Embryonic facial prominence (tissue), 1 donor: ENCODE measurements at regions not wholly inside any gene's neighbourhood (a gene's known extent, or its start where the extent isn't known, plus 50 kb on each side); places are given as distances from the start of the nearest gene placed in this dataset.

Experiments
- DNase-seq: peaks from one replicate; pipeline ENCODE4 v3.0.0-alpha.2; 2016; ENCODE audit errors: extremely low spot score

DNA sequence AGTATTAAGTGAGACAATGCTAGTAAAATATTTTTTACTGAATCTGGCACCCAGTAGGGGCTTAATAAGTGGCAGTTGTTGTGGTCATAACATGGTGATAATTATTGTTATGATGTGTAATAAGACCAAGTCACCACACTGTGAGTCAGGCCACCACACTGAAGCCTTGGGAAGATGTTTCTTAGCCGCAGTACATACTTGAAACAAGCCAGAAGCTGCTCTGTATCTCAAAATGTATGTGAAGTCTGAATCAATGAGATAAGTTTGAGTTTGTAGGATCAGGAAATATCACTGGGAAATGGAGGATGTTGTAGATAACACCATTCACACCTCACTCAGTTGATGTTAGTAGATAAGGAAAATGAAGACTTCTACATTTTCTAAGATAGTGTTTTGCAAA is 51.3 kb upstream of the PTPN3 start:
- no peak for DNase-seq

DNA sequence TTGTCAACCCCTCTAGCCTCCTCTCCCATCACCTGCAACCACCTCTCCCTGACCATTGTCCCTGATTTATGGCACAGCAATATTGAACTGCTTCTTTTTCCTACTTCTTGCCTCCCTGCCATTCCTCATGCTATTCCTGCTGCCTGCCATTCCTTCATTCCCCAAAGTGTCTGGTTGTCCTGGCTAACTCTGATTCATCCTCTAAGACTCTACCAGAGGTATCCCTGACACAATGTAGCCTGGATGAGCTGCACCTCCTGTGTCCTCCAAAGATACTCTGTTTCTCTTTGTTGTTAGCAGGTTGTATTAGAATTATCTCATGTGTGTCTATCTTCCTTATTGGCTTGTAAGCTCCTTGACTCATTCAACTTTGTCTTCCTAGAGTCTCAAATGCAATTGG is 53.5 kb upstream of the PTPN3 start:
- no peak for DNase-seq

DNA sequence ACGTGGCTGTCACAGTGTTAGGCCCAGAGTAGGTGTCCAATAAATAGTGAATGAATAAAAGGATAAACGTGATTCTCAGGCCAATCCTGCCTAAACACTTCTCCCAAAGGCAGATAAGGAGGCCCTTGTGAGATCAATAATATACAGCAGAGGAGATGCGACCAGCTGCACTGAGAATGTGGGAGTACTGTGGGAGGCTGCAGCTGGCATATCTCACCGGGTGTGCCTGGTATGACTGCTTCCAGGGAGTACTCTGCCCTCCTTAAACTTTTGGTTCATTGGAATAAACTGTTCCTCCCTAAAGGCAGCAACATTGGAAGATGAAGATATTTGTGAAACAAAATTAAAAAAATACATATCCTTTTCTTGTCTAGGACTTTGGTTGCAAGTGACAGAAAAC is 57.1 kb upstream of the PTPN3 start:
- no peak for DNase-seq

DNA sequence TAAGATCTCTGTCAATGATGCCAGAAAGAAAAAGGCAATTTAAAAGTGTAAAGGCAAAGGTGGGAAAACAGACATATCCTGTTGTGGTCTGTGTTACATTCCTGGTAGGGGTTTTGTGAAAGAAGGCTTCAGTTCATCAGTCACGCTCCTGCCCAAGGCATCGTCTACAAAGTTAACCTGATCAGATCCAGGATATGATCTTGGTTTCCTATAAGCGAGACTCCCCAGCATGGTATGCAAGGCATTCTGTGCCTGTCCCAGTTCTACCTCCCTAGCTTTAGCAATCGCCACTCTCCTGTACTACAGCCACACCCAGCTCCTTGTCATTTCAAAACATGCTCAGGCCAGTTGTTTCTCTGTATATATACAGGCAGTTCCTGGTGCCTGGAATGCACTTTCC is 58.0 kb upstream of the PTPN3 start:
- DNase-seq: peak; percentile 40

DNA sequence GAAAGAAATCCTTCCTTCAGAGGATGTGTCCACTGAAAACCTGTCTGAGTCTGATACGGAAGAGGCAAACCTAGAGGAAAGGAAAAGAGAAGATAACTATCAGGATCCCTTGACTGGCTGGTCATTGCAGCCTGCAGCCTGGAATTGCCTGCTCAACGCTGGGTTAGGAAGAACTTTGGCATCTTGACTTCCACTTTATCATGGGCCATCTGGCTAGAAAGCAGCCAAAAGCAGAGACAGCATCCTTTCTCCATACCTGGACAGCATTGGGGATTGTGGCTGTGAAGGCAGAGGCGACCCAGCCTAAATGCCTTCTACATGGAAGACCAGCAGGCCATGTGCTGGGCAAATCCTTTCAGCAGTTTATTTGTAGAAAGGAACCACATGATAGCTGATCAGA is 58.7 kb upstream of the PTPN3 start:
- DNase-seq: no peak

DNA sequence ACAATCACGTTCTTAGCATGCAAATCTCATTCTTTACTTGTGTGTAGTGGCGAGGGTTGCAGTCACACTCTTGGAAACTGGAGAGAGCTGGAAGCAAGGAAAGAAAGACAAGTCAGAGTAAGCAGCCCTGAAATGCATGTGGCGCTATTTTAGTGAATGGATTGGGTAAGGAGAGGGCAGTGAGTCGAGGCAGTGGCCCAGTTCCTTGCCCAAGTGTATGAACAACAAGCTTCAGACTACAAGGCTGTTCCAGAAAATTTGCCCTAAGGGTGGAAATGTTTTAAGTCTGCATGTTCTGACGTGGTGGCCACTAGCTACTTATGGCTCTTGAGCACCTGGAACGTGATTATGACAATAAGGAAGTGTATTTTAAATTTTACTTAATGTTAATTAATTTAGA is 59.4 kb upstream of the PTPN3 start:
- DNase-seq: no peak

DNA sequence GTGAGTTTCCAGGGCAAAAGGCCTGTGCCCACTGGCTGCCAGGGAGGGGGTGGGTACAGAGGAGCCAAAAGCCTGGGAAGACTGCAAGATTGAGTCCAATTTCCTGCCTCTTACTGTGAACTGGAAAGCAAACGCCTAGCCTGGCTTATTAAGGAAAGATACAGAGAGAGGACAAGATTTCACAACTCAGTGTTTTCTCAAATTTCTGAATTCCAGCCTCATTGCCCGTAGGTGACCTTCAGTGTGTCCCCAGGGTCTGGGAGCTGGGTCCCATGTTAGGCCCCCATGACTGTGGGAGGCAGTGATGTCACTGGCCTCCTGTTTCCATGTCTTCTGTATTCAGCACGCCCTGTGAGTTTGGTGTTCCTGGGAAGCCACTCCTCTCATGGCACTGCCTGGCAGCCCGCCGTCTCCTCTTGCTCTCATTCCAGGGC is 60.6 kb upstream of the PTPN3 start:
- no peak for DNase-seq

DNA sequence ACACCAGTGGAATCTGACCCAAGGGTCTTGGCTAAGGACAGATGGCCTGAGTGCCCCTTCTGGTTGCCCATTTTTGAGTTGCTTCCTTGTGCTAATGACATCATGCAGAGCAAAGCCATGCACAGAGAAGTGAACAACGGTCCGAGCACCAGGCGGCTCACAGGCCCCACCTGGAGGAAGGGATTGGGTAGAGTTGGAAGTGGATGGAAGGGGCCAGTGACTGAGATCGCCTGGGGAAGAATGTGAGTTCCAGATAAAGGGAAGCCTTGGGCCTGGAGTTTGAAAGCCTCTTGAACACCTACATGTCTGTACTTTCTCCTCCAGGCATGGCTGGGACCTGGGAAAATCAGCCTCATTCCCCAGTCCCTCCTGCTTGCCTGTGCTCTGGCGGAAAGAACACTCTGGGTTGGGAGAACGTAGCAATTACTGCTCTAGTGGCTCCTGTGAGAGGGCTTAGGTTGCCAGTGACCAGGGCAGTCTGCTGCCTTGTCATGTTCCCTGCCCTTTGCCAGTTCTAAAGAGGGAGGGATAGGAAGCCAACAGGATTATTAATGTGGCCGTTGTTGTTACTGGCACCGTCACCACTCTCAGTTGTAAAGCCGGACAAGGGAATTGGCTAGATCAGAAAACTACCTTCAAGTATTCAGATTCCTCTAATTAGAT is 62.5 kb upstream of the PTPN3 start:
- no peak for DNase-seq

DNA sequence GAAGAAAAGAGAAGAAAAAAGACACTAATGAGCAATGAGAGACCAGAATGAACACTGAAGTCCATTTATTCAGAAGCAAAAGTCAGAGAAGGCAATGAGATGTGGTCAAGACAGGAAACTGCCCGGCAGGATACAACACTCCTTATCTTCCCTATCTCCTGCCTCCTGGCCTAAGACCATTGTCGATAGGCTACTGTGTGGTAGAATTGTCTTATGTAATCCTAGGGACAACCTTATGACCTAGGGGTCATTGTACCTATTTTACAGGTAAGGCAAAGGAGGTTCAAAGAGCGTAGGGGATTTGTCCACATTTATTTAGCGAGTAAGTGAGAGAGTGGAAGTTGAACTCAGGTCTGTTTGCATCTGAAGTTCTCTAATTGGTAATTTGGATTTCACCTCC is 63.0 kb upstream of the PTPN3 start:
- DNase-seq: no peak

DNA sequence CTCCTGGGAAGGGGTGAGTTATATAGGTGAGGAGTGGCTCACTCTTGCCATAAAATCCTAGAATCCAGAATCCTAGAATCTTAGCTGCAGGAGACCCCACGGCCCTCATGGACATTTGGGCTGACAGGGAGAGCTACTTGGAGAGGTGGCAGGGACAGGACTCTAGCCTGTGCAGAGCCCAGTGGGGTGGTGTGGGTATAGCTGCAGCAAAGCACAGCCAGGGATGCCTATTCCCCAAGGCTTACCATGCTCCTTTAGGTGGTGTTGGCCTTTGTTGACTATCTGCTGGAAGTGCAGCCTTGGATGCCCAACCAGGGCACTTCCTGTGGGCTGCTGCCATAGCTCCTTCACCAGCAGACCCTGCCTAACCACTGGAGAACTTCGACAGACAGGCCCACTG is 70.0 kb upstream of the PTPN3 start:
- no peak for DNase-seq

DNA sequence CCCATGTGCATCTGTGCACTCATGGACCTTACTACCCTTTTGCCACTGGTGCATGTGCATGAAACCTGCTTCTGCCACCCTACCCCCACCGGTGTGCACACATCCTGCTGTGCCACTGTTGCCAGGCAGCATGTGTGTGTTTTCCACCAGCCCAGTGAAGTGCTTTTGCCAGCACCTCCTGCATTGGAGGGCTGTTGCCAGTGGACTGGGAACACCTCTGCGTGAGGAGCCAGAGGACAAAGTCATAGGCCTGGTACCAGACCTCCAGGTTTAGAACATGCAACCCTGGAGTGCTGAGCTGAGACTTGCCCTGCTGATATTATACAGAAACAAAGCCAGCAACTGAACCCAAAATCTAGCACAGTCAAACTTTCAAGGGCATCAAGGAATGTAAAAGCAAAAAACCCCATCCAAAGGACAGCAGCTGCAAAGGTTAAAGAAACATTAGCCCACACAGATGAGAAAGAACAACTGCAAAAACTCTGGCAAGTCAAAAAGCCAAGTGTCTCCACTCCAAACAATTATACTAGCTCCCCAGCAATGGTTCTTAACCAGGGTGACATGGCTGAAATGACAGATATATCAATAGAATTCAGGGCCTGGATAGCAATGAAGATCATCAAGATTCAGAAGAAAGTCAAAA is 70.6 kb upstream of the PTPN3 start:
- no peak for DNase-seq

DNA sequence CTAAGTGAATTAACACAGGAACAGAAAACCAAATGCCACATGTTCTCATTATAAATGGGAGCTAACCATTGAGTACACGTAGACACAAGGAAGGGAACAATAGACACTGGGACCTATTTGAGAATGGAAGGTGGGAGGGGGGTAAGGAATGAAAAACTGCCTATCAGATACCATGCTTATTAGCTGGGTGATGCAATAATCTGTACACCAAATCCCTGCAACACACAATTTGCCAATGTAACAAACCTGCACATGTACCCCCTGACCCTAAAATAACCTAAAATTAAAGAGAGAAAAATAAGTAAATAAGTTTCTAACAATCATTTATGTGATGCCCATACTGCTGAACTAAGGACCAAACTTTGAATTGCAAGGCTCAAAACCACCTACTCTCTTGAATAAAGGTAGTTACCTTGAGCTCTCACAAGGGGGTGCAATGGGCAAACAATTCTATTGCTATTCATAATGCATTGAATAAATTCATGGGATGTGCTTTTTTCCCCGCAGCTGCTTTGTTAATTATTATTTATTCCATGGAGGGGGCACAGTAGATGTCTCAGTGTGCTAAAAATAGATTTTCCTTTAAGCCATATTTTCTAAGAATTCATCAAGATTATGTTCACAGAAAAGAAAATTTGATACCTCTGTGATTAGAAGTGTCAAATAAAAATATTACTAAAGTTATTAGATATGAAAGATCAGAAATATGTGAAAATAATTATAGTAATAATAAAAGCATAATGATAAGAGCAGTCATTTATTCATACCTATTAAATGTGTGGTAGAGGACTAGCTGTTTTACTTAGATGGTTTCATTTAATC is 76.2 kb upstream of the PTPN3 start:
- DNase-seq: peak; percentile 27

DNA sequence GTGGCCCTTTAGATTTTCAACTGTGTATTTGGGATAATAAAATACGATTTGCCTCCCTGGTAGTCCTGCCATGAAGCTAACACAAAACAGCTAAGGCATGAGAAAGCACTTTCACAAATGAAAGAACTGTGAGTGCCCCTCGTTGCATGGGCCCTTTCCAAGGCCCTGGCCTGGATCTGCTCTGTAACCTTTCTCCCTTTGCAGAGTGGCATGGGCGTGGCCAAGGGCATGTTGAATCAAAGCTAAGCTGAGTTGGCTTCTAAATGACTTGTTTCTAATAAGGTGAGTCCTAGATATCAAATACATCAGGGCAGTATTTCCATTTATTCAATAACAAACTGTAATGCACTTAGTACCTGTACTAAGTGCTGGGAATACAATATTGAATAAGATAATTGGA is 78.7 kb upstream of the PTPN3 start:
- no peak for DNase-seq

DNA sequence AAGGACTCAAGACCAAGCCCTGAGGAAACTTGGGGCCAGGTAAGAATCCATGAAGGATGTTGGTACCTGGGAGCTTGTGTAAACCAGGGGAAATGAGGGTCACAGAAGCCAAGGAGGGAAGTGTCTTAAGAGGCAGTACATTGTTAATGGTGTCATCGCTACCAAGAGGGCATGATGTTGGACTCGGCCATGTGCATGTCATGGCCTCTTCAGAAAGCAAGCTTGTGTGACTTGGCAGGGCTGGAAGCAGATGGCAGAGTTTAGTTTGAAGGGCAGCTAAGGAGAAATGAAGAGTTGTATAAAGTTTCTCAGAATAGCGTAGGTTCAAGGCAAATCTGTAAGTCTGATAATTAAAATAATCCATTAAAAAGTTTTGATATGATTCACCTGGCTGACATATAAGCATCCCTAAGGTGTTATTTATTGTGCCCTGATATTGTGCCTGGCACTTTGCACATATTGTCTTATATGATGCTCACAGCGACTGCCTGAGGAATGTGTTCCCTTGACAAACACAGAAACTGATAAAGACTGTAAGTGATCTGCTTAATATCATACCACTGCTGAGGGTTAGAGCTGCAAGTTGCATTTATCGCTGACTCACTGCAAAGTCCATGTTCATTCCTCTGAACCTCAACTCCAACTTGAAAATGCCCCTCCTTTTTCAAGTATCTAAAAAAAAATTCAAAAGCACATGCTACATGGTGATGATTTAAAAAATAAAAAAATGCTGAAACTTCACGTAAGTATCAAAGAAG is 81.3 kb upstream of the PTPN3 start:
- DNase-seq: no peak

DNA sequence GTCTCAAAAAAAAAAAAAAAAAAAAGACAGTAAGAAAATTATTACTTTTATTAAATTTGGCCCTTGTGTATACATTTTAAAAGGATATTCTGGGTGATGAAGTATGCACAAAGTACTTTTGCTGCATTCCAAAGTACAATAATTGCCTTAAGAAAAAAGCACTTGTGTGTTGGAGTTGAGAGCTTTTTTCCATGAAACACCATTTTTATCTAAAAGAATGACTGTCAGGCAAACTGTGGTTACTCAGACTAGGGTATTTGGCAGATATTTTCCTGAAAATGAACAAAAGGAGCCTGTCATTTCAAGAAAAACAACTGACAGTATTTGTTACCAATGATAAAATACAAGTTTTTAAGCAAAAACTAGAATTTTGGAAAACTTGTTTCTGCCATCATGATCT is 84.3 kb upstream of the PTPN3 start:
- no peak for DNase-seq

DNA sequence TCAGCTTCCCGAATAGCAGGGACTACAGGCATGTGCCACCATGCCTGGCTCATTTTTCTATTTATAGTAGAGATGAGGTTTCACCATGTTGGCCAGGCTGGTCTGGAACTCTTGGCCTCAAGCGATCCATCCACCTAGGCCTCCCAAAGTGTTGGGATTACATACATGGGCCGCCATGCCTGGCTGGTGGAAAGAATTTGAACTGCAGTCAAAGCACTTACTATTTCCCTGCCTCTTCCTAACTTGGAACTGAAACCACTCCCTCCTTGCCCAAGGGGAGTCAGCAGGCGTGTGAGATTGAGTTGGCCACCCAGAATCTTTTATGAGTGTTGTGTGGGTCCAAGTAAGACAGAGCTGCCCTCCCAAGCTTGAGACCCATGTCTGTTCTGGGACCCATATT is 86.1 kb upstream of the PTPN3 start:
- DNase-seq: no peak

DNA sequence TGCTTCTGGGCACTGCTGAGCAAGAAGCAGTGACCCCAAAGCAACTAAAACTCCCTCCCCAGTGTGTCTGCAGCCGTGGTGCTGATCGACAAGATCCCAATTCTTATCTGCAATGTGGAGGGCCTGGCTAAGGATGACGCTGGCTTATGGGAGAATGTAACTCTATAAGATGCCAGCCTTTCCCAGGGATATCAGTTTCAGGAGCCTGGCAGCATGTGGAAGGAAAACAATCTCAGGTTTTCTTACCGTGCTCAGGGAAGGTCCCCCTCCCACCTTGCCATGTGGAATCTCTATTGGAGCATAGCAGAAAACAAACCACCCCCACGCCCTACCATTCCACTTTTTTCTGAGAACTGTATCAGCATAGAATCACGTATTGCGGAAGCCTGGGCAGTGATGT is 87.7 kb upstream of the PTPN3 start:
- no peak for DNase-seq

DNA sequence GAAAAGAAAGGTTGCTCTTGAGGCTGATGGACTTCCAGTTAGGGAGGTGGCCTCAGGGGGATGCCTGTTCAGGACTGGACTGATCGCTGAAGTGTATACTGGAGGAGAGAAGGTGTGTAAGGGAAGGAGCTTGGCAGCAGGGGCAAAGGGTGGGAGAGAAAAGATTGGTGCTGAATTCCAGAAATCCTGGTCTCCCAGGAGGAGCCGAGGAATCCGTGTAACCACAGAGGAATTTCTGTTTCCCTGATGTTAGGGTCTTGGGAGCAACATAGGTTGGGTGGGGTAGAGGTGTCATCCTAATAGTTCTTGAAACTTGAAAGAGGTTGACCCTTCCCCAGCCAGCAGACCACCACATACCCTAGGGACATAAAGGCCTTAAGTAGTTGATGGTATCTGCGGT is 88.9 kb upstream of the PTPN3 start:
- no peak for DNase-seq

DNA sequence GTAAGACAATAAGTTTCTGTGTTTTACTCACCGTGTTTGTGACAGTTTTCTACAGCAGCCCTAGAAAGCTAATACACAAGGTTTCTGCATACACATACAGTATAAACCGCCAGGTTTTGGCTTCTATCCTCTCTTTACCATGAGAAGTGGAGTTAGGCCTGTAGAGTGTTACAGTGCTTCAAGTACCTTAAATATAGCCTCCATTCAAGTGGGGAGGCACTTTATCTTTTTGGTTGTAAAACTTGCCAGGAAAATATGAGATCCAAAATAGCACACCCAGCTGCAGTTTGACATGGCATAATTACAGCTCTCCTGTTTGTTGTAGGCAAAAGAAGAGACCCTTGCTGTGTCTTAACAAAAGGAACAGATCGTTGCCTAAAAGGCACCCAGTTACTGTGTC is 90.3 kb upstream of the PTPN3 start:
- no peak for DNase-seq

DNA sequence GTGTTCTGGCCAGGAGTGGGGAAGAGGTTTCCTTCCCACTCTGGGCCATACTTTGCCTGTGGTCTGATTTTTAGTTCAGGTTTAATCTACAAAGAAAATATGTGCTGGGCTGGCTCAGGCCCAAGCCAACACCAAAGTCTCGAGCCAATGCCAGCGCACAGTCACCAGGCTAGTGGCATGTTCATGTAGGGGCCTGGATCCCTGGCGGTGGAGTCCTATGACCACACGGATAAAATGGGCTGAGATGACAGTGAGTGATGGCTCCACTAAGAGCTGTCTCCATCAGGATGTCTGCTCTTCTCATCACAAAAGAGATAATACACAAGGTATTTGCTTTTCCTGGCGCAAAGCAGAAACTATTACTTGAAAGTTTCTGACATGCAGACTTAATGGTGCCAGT is 92.9 kb upstream of the PTPN3 start:
- DNase-seq: no peak

DNA sequence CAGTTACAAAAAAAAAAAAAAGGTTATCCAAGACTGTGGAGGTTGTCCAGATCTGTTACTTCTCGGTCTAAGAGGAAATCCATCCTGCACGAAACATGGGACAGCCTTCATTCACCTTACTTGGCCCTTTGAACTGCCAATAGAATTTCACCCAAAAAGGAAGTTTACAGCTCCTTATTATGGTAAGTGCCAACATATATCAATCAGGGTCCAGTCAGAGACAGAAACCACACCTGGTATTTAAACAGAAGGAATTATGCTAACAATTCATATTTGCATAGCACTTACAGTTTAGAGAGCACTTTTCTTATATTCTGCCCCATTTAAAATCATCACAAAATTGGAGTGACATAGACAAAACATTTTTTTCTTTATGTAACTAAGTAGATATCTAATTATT is 93.6 kb upstream of the PTPN3 start:
- DNase-seq: no peak

DNA sequence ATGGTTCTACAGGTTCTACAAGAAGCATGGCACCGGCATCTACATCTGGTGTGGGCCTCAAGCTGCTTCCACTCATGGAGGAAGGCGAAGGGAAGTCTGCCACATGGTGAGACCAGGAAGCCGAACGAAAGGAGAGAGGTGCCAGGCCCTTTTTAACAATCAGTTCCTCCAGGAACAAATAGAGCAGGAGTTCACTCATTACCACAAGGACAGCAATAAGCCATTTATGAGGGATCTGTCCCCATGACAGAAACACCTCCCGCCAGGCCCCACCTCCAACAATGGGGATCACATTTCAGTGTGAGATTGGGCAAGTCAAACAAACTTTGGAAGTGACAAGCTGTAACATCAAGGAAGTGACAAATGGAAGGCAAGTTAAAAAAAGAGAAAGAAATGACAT is 95.5 kb upstream of the PTPN3 start:
- DNase-seq: no peak
